H9 (cell line): ENCODE measurements at regions not wholly inside any gene's neighbourhood (a gene's known extent, or its start where the extent isn't known, plus 50 kb on each side); places are given as distances from the start of the nearest gene placed in this dataset.

Experiments used
- DNase-seq: peaks from one replicate; pipeline ENCODE4 v3.0.0-alpha.2; 2017
- H2AFZ ChIP-seq: one replicate; pipeline ENCODE4 v1.6.1; 2013; ENCODE audit warnings: mild to moderate bottlenecking, low read length, control low read depth, moderate library complexity
- H2AK5ac ChIP-seq: 2 replicates; pipeline ENCODE4 v1.6.1; 2013; ENCODE audit warnings: low read length, control low read depth, mixed read lengths; ENCODE audit not compliant: insufficient read length
- H2BK120ac ChIP-seq: one replicate; pipeline ENCODE4 v1.6.1; 2013; ENCODE audit warnings: low read depth, mild to moderate bottlenecking, low read length, control low read depth, inconsistent platforms; ENCODE audit not compliant: poor library complexity, severe bottlenecking
- H2BK12ac ChIP-seq: 2 replicates; pipeline ENCODE4 v1.6.1; 2013; ENCODE audit warnings: low read length, control low read depth, mixed read lengths, low read depth; ENCODE audit not compliant: insufficient read length
- H2BK15ac ChIP-seq: 2 replicates; pipeline ENCODE4 v1.6.1; 2013; ENCODE audit warnings: low read depth, low read length, control low read depth
- H2BK20ac ChIP-seq: one replicate; pipeline ENCODE4 v1.6.1; 2013; ENCODE audit warnings: low read depth, mild to moderate bottlenecking, low read length, control low read depth, inconsistent platforms; ENCODE audit not compliant: poor library complexity, severe bottlenecking
- H2BK5ac ChIP-seq: 2 replicates; pipeline ENCODE4 v1.6.1; 2013; ENCODE audit warnings: low read length, control low read depth, mixed read lengths; ENCODE audit not compliant: insufficient read length
- H3K14ac ChIP-seq: 2 replicates; pipeline ENCODE4 v1.6.1; 2013; ENCODE audit warnings: low read length, control low read depth; ENCODE audit not compliant: insufficient read depth
- H3K18ac ChIP-seq: 2 replicates; pipeline ENCODE4 v1.6.1; 2013; ENCODE audit warnings: low read depth, mild to moderate bottlenecking, mixed read lengths, low read length, control low read depth; ENCODE audit not compliant: insufficient read length
- H3K23ac ChIP-seq: 2 replicates; pipeline ENCODE4 v1.6.1; 2013; ENCODE audit warnings: low read length, control low read depth, mixed read lengths, low read depth; ENCODE audit not compliant: insufficient read length
- H3K23me2 ChIP-seq: 2 replicates; pipeline ENCODE4 v1.6.1; 2013; ENCODE audit warnings: low read depth, mild to moderate bottlenecking, mixed read lengths, low read length, control low read depth; ENCODE audit not compliant: insufficient read length, poor library complexity, severe bottlenecking
- H3K27ac ChIP-seq: 2 replicates; pipeline ENCODE4 v1.5.1; 2013; ENCODE audit warnings: low read length, control low read depth, mixed read lengths, low read depth; ENCODE audit not compliant: insufficient read length
- H3K27me3 ChIP-seq: 2 replicates; pipeline ENCODE4 v1.6.1; 2013; ENCODE audit warnings: low read length, control low read depth, inconsistent platforms; ENCODE audit not compliant: insufficient read depth
- H3K4ac ChIP-seq: 2 replicates; pipeline ENCODE4 v1.6.1; 2013; ENCODE audit warnings: low read depth, mild to moderate bottlenecking, control low read depth, inconsistent platforms, low read length, moderate library complexity
- H3K4me1 ChIP-seq: 2 replicates; pipeline ENCODE4 v1.6.1; 2013; ENCODE audit warnings: low read length, control low read depth, inconsistent platforms; ENCODE audit not compliant: insufficient read depth
- H3K4me2 ChIP-seq: 2 replicates; pipeline ENCODE4 v1.6.1; 2013; ENCODE audit warnings: low read length, control low read depth, mixed read lengths; ENCODE audit not compliant: insufficient read length, insufficient read depth
- H3K56ac ChIP-seq: 2 replicates; pipeline ENCODE4 v1.6.1; 2013; ENCODE audit warnings: low read depth, mild to moderate bottlenecking, mixed read lengths, low read length, control low read depth; ENCODE audit not compliant: insufficient read length
- H3K79me1 ChIP-seq: 2 replicates; pipeline ENCODE4 v1.6.1; 2013; ENCODE audit warnings: low read depth, mild to moderate bottlenecking, moderate library complexity, low read length, control low read depth, inconsistent platforms; ENCODE audit not compliant: insufficient read depth, poor library complexity, severe bottlenecking
- H3K79me2 ChIP-seq: 2 replicates; pipeline ENCODE4 v1.6.1; 2013; ENCODE audit warnings: low read length, control low read depth, inconsistent platforms; ENCODE audit not compliant: insufficient read depth
- H3K9ac ChIP-seq: 2 replicates; pipeline ENCODE4 v1.6.1; 2013; ENCODE audit warnings: low read length, control low read depth, mixed read lengths; ENCODE audit not compliant: insufficient read length; ENCODE audit errors: extremely low read depth
- H3K9me3 ChIP-seq: one replicate; pipeline ENCODE4 v1.6.1; 2013; ENCODE audit warnings: low read depth, low read length, inconsistent platforms; ENCODE audit not compliant: control insufficient read depth
- H3T11ph ChIP-seq: one replicate; pipeline ENCODE4 v1.6.1; 2013; ENCODE audit warnings: mild to moderate bottlenecking, low read length, control low read depth, inconsistent platforms
- H4K20me1 ChIP-seq: one replicate; pipeline ENCODE4 v1.6.1; 2013; ENCODE audit not compliant: control insufficient read depth, insufficient read length, insufficient read depth
- H4K5ac ChIP-seq: 2 replicates; pipeline ENCODE4 v1.6.1; 2013; ENCODE audit warnings: low read depth, mild to moderate bottlenecking, mixed read lengths, low read length, control low read depth; ENCODE audit not compliant: insufficient read length
- H4K8ac ChIP-seq: replicated peaks from 2 replicates; pipeline ENCODE4 v1.6.1; 2013; ENCODE audit warnings: low read length, control low read depth, mixed read lengths, low read depth; ENCODE audit not compliant: insufficient read length
- H4K91ac ChIP-seq: 2 replicates; pipeline ENCODE4 v1.6.1; 2013; ENCODE audit warnings: low read depth, mild to moderate bottlenecking, moderate library complexity, mixed read lengths, low read length, control low read depth; ENCODE audit not compliant: insufficient read length
- H3K27ac Mint-ChIP-seq, 3 experiments: 2 replicates in 2 of 3; 3 replicates in 1 of 3; pipeline ENCODE4 v1.8.0; 2020 to 2021; ENCODE audit warnings: mixed read lengths in 3 of 3, mild to moderate bottlenecking in 1 of 3, moderate library complexity in 1 of 3
- H3K27me3 Mint-ChIP-seq: 2 replicates; pipeline ENCODE4 v1.8.0; 2021; ENCODE audit warnings: low read depth, mild to moderate bottlenecking, moderate library complexity, mixed read lengths
- H3K36me3 Mint-ChIP-seq, 3 experiments: 2 replicates in 2 of 3; 3 replicates in 1 of 3; pipeline ENCODE4 v1.8.0; 2020 to 2021; ENCODE audit warnings: low read depth in 3 of 3, mixed read lengths in 3 of 3; ENCODE audit not compliant: insufficient read depth in 1 of 3
- H3K4me1 Mint-ChIP-seq, 2 experiments: 2 replicates each; pipeline ENCODE4 v1.8.0; 2020; ENCODE audit warnings: mixed read lengths in 2 of 2
- H3K4me3 Mint-ChIP-seq, 2 experiments: 2 replicates in 1 of 2; 3 replicates in 1 of 2; pipeline ENCODE4 v1.8.0; 2020 to 2021; ENCODE audit warnings: mild to moderate bottlenecking in 2 of 2, mixed read lengths in 2 of 2, moderate library complexity in 1 of 2
- H3K9me3 Mint-ChIP-seq, 2 experiments: 2 replicates in 1 of 2; 3 replicates in 1 of 2; pipeline ENCODE4 v1.8.0; 2020; ENCODE audit warnings: mild to moderate bottlenecking in 2 of 2, mixed read lengths in 2 of 2, moderate library complexity in 1 of 2
- TF ChIP-seq, protein P1 (sequence below): fragments of 200-600 bp; sonication (generic); conservative IDR thresholded peaks from 3 replicates; pipeline ENCODE4 v1.8.0; 2021; ENCODE audit warnings: antibody characterized with exemption, mild to moderate bottlenecking

DNA sequence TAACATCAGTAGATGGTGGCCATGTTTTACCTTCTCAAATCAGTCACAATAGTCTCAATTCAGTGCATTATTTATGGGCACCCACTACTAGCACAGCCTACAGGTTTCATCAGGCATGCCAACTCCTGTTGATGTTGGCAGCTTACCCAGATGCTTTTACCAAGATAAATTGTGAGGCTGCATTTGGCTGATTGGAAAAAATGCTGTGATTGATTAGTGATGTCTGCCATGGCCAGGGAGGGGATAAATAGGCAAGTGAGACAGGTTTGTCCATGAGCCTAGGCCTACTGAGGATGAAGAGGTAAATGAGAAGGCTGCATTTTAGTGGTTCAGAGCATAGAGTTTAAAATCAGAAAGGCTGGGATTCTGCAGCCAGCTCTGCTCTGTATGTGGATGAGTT is 227.1 kb downstream of the NFATC2 start:
- peaks cover 10% of the 10 kb centered on the region for H3K27me3 Mint-ChIP-seq
- Histone ChIP-seq H3K4me1 (peaks cover 5% of the 10 kb centered on the region; the same call in 1 of the 2 replicates), H3K79me2 (no peaks in the 10 kb centered on the region), H2AK5ac (no peak overlapping the region), H3K4me2 (no peak overlapping the region), H3K23ac (no peak overlapping the region), H3K27ac (no peak overlapping the region), H2BK15ac (no peak overlapping the region), H4K20me1 (no peaks in the 10 kb centered on the region), H4K8ac (no peak overlapping the region), H3K18ac (no peak overlapping the region), H2BK12ac (no peak overlapping the region), H2BK5ac (no peak overlapping the region), H3K9me3 (peaks cover 4% of the 10 kb centered on the region), H3K27me3 (no peaks in the 10 kb centered on the region; the same call in 1 of the 2 replicates), H2BK120ac (no peak overlapping the region), H3K9ac (no peak overlapping the region), H4K91ac (no peak overlapping the region), H2BK20ac (no peak overlapping the region), H3T11ph (no peak overlapping the region), H3K79me1 (no peaks in the 10 kb centered on the region), H4K5ac (no peak overlapping the region), H3K23me2 (no peaks in the 10 kb centered on the region), H3K56ac (no peak overlapping the region), H3K4ac (no peak overlapping the region), H3K14ac (no peak overlapping the region), H2AFZ (no peak overlapping the region)
- H3K36me3 Mint-ChIP-seq: peaks cover 4 to 15% (median 13%) of the 10 kb centered on the region in 3 experiments; a peak in 6 of 7 replicates
- no peak overlapping the region for H3K27ac Mint-ChIP-seq
- H3K9me3 Mint-ChIP-seq: peaks cover 14 to 16% of the 10 kb centered on the region in 2 experiments
- DNase-seq: no peak
- no peak overlapping the region for H3K4me3 Mint-ChIP-seq
- peaks cover 48 to 49% of the 10 kb centered on the region in 2 experiments for H3K4me1 Mint-ChIP-seq
- TF ChIP-seq, protein P1, sequence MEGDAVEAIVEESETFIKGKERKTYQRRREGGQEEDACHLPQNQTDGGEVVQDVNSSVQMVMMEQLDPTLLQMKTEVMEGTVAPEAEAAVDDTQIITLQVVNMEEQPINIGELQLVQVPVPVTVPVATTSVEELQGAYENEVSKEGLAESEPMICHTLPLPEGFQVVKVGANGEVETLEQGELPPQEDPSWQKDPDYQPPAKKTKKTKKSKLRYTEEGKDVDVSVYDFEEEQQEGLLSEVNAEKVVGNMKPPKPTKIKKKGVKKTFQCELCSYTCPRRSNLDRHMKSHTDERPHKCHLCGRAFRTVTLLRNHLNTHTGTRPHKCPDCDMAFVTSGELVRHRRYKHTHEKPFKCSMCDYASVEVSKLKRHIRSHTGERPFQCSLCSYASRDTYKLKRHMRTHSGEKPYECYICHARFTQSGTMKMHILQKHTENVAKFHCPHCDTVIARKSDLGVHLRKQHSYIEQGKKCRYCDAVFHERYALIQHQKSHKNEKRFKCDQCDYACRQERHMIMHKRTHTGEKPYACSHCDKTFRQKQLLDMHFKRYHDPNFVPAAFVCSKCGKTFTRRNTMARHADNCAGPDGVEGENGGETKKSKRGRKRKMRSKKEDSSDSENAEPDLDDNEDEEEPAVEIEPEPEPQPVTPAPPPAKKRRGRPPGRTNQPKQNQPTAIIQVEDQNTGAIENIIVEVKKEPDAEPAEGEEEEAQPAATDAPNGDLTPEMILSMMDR: no peak
